Trophoblast cell (in vitro differentiated cells and primary cell): ENCODE measurements at regions not wholly inside any gene's neighbourhood (a gene's known extent, or its start where the extent isn't known, plus 50 kb on each side); places are given as distances from the start of the nearest gene placed in this dataset.

Experiments
- DNase-seq, 2 donors: peaks; one replicate each; pipeline ENCODE4 v3.0.0-alpha.2; 2016
- H2AFZ ChIP-seq: 2 replicates; pipeline ENCODE4 v1.6.1; 2013; ENCODE audit warnings: low read length, moderate library complexity, mild to moderate bottlenecking; ENCODE audit not compliant: insufficient read depth, poor library complexity
- H2AK5ac ChIP-seq: 2 replicates; pipeline ENCODE4 v1.6.1; 2013; ENCODE audit warnings: mild to moderate bottlenecking, low read length
- H2BK120ac ChIP-seq: 2 replicates; pipeline ENCODE4 v1.6.1; 2013; ENCODE audit warnings: low read length, mild to moderate bottlenecking, moderate library complexity; ENCODE audit not compliant: insufficient read depth, poor library complexity
- H2BK12ac ChIP-seq: 2 replicates; pipeline ENCODE4 v1.6.1; 2013; ENCODE audit warnings: mild to moderate bottlenecking, low read length, moderate library complexity
- H2BK5ac ChIP-seq: 2 replicates; pipeline ENCODE4 v1.6.1; 2013; ENCODE audit warnings: low read length, low read depth, moderate library complexity, mild to moderate bottlenecking; ENCODE audit not compliant: poor library complexity
- H3K14ac ChIP-seq: 2 replicates; pipeline ENCODE4 v1.6.1; 2013; ENCODE audit warnings: mild to moderate bottlenecking, low read length
- H3K18ac ChIP-seq: 2 replicates; pipeline ENCODE4 v1.6.1; 2013; ENCODE audit warnings: mild to moderate bottlenecking, low read length
- H3K23ac ChIP-seq: 2 replicates; pipeline ENCODE4 v1.6.1; 2013; ENCODE audit warnings: low read length
- H3K27ac ChIP-seq: 2 replicates; pipeline ENCODE4 v1.5.1; 2013; ENCODE audit warnings: low read depth, mild to moderate bottlenecking, inconsistent platforms, low read length, moderate library complexity
- H3K27me3 ChIP-seq: 2 replicates; pipeline ENCODE4 v1.6.1; 2013; ENCODE audit warnings: inconsistent platforms, mild to moderate bottlenecking, low read length, moderate library complexity; ENCODE audit not compliant: insufficient read depth
- H3K36me3 ChIP-seq, 2 experiments: 1 replicate in 1 of 2; 2 replicates in 1 of 2; pipeline ENCODE4 v1.6.1; 2013; ENCODE audit warnings: low read length in 2 of 2, mild to moderate bottlenecking in 2 of 2, moderate library complexity in 1 of 2; ENCODE audit not compliant: insufficient read depth in 2 of 2, control insufficient read depth in 1 of 2
- H3K4ac ChIP-seq: 2 replicates; pipeline ENCODE4 v1.6.1; 2013; ENCODE audit warnings: low read depth, mild to moderate bottlenecking, low read length, moderate library complexity
- H3K4me1 ChIP-seq, 2 experiments: 1 replicate in 1 of 2; 2 replicates in 1 of 2; pipeline ENCODE4 v1.6.1; 2013; ENCODE audit warnings: low read length in 2 of 2, mild to moderate bottlenecking in 2 of 2, moderate library complexity in 1 of 2; ENCODE audit not compliant: insufficient read depth in 2 of 2, control insufficient read depth in 1 of 2
- H3K4me2 ChIP-seq: 2 replicates; pipeline ENCODE4 v1.6.1; 2013; ENCODE audit warnings: inconsistent platforms, mild to moderate bottlenecking, low read length, moderate library complexity
- H3K4me3 ChIP-seq: 2 replicates; pipeline ENCODE4 v1.5.1; 2013; ENCODE audit warnings: mild to moderate bottlenecking, low read depth, low read length, inconsistent platforms
- H3K79me1 ChIP-seq: one replicate; pipeline ENCODE4 v1.6.1; 2013; ENCODE audit warnings: low read length
- H3K79me2 ChIP-seq: 2 replicates; pipeline ENCODE4 v1.6.1; 2013; ENCODE audit warnings: low read length, mild to moderate bottlenecking; ENCODE audit not compliant: control insufficient read depth, insufficient read depth, poor library complexity
- H3K9ac ChIP-seq: 2 replicates; pipeline ENCODE4 v1.6.1; 2013; ENCODE audit warnings: mild to moderate bottlenecking, low read length
- H3K9me3 ChIP-seq: 2 replicates; pipeline ENCODE4 v1.6.1; 2013; ENCODE audit warnings: low read depth, mild to moderate bottlenecking, control low read depth, inconsistent platforms, low read length; ENCODE audit not compliant: insufficient read depth
- H4K12ac ChIP-seq: 2 replicates; pipeline ENCODE4 v1.6.1; 2013; ENCODE audit warnings: low read depth, mild to moderate bottlenecking, low read length, moderate library complexity
- H4K8ac ChIP-seq: 2 replicates; pipeline ENCODE4 v1.6.1; 2013; ENCODE audit warnings: low read depth, mild to moderate bottlenecking, low read length, moderate library complexity
- H4K91ac ChIP-seq: one replicate; pipeline ENCODE4 v1.6.1; 2013; ENCODE audit warnings: low read depth, mild to moderate bottlenecking, low read length, moderate library complexity
- WGBS: extraction: QIAGEN DNeasy Blood & Tissue Kit; methylation state at CpG from one replicate; pipeline ENCODE4 v1.1.7; 2013; ENCODE audit warnings: missing lambda C conversion rate; ENCODE audit not compliant: insufficient read length, insufficient coverage; ENCODE audit errors: extremely low coverage; 5-methylcytosine and 5-hydroxymethylcytosine counted together

- Histone ChIP-seq H3K4me3 (no peak overlapping the region), H3K36me3 (no peaks in the 10 kb centered on the region), H2AK5ac (no peak overlapping the region), H3K4ac (no peak overlapping the region), H2BK5ac (no peak overlapping the region), H3K79me2 (no peaks in the 10 kb centered on the region), H2BK12ac (no peak overlapping the region), H3K4me1 (no peaks in the 10 kb centered on the region), H3K27ac (no peak overlapping the region), H3K18ac (no peak overlapping the region), H4K91ac (no peak overlapping the region), H4K8ac (no peak overlapping the region), H3K9me3 (no peaks in the 10 kb centered on the region), H3K9ac (no peak overlapping the region), H3K14ac (no peak overlapping the region), H3K79me1 (no peaks in the 10 kb centered on the region), H2AFZ (no peak overlapping the region), H3K4me2 (no peak overlapping the region), H2BK120ac (no peak overlapping the region), H3K23ac (no peak overlapping the region), H4K12ac (no peak overlapping the region), H3K27me3 (no peaks in the 10 kb centered on the region)
- DNase-seq = no peak
- WGBS = no CpG with 5 or more reads among the region's 3 CpGs
Measured at GRCh38 chr3:185988816-185989175, 51.0 kb upstream of the TRA2B start.

GRCh38 chr3:185988080-185988815 lies 50.4 kb upstream of the TRA2B start:
- no peaks in the 10 kb centered on the region for H3K79me1 ChIP-seq
- no peak overlapping the region for H3K23ac ChIP-seq
- H2BK5ac ChIP-seq = no peak overlapping the region
- no peak overlapping the region for H2BK12ac ChIP-seq
- no peaks in the 10 kb centered on the region for H3K4me1 ChIP-seq
- no peak overlapping the region for H3K14ac ChIP-seq
- H4K91ac ChIP-seq = no peak overlapping the region
- WGBS = no CpG with 5 or more reads among the region's 3 CpGs
- no peak overlapping the region for H3K18ac ChIP-seq
- no peak overlapping the region for H3K27ac ChIP-seq
- H3K4ac ChIP-seq = no peak overlapping the region
- no peaks in the 10 kb centered on the region for H3K36me3 ChIP-seq
- DNase-seq = no peak
- H4K12ac ChIP-seq = no peak overlapping the region
- no peak overlapping the region for H3K4me3 ChIP-seq
- H4K8ac ChIP-seq = no peak overlapping the region
- no peak overlapping the region for H3K4me2 ChIP-seq
- no peaks in the 10 kb centered on the region for H3K27me3 ChIP-seq
- H3K79me2 ChIP-seq = no peaks in the 10 kb centered on the region
- H3K9ac ChIP-seq = no peak overlapping the region
- no peak overlapping the region for H2AK5ac ChIP-seq
- H2AFZ ChIP-seq = no peak overlapping the region
- no peak overlapping the region for H2BK120ac ChIP-seq
- H3K9me3 ChIP-seq = no peaks in the 10 kb centered on the region
